HG02759 (cell line): ENCODE measurements at regions not wholly inside any gene's neighbourhood (a gene's known extent, or its start where the extent isn't known, plus 50 kb on each side); places are given as distances from the start of the nearest gene placed in this dataset.

Source experiments
- ATAC-seq: cut with Tn5 transposase; IDR thresholded peaks from one replicate; pipeline ENCODE4 v1.9.1; 2021; ENCODE audit warnings: mild to moderate bottlenecking, moderate library complexity; ENCODE audit not compliant: unreplicated experiment

DNA sequence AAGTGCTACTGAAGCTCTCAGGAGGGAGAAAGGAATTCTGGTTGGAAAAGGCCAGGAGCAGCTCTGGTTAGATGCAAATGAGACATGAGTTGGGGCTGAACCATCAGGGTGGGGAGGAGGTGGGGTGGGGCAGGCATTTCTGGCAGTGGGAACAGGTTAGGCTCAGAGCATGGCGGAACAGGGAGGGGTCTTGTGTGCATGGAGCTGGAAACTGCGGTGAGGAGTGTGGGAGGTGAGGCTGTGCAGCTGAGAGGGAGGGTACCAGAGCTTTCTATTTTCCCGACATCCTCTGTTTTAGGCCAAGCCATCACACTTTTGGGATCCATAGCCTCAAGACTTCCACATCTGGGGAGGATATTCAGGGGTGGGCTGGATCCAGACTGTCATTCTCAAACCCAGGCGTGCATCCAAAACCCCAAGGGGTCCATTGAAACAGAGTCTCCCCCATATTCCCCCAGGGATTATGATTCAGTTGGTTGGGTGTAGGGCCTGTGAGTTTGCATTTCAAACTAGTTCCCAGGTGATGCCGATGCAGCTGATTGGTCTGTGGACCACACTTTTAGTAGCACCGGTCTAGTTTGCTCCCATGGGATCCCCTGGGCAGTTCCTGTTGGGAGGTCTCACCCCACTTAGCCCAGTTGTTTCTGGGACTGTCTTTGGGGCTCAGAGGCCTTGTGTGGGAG, 100.9 kb upstream of the TLE3 start:
- no peak for ATAC-seq

DNA sequence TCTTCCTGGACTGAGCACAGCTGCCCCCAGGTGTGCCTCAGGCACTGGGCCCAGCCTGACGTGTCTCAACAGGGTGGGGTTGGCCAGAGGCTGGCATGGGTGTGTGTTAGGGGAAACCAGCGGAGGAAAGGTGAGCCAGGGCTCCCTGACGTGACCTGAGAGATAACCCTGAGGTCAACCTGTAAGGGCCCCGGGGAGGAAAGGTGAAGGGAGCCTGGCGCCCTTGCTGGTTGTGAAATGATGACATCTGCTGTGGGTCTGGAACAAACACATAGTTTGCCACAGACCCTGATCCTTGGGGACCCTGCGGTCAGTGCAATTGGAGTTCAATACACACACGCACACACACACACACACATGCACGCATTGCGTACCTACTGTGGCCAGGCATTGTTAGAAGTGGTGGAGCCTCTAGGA, 100.2 kb upstream of the TLE3 start:
- ATAC-seq = no peak

DNA sequence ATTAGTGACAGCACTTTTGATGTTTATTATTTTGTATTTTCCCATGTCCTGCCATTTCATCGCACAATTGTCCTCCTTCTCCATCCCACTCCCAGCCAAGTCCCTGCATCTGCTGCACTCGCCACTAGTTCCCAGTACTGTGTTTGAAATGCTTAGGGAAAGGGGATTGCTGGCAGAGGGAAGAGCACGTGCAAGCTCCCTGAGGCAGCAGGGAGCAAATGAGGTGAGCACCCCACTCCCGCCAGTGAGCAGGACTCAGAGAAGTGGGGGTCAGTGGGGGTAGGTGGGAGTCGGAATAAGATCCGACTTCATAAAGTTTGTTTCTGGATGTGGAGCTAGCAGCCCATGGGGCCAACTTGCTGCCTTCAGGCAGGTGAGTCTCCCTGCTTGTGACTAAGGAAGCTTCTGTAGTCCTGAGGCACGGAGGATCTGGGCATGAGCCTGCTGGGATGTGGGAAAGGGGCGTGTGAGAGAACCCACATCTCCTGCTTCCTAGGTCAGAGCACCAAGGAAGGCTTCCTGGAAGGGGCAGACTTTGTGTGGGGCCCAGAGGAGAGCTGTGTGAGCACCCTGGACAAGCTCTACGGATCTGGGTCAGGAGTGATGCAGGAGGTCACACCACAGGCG, 99.7 kb upstream of the TLE3 start:
- no peak for ATAC-seq

DNA sequence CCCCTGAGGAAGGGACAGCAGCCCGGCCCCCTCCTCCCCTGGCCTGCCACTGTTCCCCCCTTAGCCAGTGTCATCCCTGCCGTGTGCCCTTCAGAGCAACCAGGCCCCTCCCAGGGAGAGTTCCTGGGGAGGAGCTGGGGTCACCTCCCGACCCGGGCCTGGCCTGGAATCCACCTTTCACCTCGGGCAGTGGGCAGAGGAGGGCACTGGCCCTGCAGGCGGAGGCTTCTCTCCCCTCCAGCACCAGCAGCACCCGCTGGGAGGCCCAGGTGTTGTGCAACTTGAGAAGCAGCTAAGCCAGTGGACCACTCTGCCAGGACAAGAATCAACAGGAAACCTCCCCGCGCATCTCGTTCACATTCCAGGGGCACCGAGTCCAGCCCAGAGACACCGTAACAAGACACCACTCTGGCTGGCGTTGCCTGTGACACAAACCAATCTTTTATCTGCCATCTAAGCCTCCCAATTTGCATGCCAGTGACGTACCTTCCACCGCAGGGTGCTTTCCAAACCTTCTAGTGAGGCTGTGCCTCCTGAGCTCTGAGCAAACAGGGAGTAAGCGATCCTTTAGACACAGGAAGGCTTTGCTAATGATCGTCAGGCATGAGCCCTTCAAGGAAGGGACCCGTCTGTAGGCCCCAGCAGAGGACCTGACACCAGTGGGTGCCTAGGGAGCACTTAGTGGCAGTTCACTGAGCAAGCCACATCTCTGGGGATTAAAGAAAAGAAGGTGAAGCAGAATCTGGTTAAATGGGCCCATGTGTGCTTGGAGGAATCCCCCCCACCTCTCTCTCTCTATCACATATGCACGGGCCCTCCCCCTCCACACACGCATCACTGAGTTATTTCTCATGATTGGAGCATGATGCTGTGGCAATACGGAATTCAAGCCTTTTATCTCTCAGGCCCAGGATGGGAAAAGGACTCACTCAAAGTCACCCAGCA, 98.9 kb upstream of the TLE3 start:
- ATAC-seq = peak; percentile 86

DNA sequence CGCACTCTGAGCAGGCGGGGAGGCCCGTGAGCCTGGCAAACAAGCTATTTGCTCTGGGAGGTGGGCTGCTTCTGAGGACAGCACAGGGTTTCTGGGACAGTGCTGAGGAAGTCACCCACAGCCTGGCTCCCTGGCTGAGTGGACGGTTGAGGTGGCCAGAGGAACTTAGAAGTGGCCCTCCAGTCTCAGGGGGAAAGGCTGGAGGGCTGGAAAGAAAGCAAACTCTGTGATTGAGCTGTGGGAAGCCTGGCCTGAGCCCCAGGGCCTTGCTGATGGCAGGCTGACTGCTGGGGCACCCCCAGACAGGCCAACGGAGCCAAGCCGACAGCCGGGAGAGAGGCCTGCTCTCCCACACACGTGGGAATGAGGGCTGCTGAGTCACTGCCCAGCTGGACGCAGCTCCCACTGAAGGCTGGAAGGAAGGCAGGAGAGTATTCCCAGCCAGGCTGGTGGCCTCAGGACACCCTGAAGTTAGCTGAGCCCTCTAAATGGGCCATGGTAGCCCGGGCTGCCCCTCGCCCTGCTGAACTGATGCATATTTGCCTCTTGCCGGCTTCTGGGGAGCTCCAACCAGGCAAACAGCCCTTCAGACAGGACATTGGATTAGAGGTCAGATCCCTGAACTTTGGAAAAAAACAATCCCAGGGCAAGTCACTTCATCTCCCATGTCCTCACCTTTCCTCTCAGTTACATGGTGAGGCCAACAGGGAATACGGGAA, 98.0 kb upstream of the TLE3 start:
- no peak for ATAC-seq

DNA sequence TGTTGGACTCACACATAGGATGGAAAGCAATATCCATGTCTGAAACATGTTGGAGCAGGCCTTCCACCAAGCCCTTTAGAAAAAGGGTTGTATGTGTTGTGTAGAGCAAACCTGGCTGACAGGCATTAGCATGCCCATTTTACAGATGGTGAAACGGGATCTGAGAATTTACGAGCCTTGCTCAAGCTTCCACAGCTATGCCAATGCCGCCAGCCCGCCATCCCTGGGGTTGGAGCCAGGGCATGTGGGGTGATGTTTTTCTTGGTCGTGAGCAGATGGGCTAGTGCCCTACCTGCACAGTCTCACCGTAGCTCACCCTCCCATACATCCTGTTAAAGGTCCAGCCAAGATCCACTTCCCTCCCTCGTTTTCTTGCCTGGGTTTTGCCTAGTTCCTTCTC, 97.5 kb upstream of the TLE3 start:
- ATAC-seq = no peak

DNA sequence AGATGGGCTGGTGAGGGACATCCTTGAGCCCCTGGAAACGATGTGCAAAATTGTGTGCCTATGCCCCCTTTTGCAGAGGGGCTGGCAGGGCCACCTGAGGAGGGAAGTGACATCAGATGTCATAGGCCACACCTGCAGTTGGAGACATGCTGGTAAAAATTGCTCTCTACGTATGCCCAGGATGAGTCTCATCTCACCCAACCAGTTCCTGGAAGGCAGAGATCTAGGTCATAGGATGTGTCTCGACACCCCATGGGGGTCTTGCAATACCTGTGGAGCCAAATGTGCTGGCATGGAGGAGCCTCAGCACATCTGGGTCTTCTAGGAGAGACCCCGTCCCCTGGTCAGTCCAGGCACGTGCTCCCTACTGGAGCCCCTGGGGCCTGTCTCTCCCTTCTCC, 96.5 kb upstream of the TLE3 start:
- no peak for ATAC-seq

DNA sequence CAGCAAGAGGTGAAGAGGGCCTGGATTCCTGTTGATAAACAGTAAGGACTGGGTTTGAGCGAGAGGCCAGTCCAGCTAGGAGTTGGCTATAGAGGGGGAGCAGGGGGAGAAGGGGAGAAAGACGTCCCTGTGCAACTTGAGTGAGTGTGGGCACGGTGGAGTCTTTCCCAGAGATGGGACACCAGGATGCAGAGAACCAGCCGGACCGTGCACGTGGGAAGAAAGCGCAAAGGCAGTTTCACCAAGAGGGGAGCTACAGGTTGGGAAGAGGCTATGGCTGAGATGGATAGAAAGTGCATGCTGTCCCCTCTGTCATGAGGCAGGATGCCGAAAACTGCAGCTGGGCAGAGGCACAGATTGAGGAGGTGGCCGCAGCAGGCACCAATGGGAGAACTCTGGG, 96.0 kb upstream of the TLE3 start:
- ATAC-seq = no peak

DNA sequence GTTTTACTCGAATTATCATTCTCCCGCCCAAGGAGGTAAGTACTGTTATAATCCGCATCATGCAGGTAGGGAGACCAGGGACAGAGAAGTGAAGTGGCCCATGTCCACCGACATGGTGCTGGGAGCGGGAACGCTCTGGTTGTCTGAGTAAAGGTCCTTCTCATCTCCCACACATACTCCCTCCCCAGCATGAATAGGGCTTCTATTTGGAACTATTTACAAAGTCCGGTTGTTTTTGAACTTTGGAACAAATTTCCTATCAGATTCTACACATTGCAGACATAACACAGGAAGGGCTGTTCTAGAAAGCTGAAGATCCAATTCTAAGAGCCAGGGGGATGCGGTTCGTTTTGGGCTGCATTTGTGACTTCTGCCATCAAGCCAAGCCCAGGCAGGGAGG, 94.8 kb upstream of the TLE3 start:
- no peak for ATAC-seq

DNA sequence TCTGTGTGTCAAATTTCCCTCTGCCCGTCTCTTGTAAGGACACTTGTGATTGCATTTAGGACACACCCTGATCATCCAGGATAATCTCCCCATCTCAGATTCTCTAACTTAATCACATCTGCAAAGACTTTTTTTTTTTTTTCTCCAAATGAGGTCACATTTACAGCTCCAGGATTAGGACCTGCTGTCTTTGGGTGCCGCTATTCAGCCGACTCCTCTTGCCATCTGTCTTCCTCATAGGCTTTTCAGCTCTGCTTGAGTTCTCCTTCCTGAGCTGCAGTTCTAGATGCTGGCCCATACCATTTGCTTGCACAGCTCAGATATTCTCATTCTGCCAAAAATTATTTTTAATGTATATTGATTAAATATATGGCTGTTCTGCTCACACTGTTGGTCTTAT, 94.3 kb upstream of the TLE3 start:
- ATAC-seq = no peak

DNA sequence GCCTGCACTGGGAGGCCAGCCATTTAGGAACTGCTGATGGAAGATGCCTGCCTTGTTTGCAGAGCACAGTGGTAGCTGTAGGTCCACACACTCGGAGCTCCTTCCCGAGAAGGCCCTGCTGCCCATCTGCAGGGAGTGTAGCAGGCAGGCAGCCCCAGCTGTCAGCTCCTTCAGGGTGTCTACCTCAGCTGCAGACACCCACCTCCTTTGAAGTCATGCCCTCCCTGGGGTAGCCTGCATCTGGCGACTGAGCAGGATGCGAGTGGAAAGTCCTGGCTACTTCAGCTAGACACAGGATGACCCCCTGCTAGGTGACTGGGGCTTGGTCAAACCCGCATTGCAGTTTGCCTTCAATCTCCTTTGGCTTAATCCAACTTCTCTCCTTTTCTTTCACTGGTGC, 93.2 kb upstream of the TLE3 start:
- ATAC-seq = no peak

DNA sequence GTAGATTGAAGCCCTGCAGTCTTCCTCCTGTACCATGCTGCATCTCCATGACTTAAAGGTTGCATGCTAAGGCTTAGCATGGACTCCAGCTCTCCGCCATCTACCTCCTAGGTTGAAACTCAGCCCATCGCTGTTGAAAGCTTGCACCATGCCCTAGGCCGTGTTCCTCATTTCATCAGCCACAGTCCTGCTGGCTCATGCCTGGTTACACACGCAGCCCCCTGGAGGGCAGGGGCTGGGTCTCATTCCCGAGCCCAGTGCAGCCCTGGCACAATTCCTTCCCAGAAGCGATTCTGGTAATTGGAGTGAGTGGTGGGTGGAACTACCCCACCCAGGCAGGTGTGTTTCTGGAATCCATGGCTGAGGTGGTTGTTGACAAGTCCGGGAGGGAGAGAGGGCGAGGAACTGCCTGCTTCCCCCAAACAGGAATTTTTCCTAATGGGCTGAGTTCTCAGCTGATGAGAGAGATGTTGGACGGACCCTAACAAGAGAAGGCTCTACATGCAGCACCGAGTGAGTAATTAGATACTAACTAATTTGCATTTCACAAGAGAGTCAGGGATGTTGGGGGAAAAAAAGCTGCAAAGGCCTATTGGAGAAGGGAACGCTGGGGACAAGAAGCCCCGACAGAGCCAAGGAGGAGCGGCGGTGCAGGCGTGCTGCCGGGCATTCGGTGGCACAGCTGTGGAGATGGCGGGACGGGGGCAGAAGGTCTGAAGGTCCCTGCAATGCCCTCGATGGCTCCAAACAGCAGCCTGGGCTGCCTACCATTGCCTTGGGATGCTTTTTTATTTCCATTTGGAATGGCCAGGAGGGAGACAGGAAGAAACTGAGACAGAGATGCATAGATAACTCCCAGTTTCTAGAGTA, 92.3 kb upstream of the TLE3 start:
- ATAC-seq = no peak

DNA sequence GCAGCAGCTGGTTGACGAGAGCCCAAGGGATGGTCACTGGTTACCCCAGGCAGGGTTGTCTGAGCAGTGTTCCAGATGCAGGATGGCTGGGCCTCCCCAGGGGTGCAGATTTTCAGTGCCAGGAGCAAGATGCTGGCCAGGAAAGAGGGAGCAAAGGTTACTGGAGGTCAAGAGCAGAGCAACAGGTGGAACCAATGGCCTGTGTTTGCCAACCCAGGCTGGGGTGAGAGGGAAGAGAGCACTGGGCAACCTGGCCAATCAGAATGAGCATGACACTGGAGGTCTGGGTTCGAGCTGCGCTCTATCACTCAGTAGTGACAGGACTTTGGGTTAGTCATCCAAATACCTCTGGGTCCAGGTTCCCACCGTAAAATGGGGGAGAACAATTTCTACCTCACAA, 90.6 kb upstream of the TLE3 start:
- no peak for ATAC-seq

DNA sequence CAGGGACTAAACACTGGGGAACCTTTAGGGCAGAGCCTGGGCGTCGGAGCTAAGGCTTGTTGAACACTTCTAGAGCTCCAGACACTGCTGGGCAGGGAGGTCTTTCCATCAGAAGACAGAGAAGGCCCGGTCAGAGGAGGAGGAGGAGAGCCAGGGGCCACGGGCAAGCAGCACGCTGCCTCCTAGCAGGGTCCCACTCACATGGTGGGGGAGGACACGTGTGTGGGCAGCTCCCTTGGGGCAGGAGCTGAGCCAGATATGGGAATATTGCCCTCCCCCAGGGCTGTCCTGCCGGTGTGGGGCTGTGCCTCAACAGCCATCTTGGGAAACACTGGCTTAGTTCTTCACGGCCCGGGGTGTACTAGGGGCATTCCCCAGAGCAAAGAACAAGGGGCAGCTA, 89.6 kb upstream of the TLE3 start:
- ATAC-seq = no peak

DNA sequence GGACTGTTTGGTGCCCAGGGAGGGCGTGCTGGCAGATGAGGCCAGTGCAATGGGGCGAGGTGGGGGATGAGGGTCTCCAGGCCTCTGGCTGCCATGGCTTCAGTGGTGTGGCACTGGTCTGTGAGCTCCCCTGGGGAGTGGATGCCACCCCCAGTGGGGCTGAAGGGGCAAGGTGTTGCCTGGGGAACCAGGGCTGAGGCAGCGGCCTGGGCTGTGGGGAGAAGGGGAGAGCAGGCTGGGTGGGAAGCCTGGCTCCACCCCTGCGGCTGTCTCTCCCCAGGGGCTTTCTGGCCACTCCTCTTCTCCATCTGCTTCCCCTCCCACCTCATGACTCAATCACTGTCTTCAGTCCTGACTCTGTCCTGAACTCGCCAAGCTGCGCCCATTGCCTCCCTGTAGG, 88.4 kb upstream of the TLE3 start:
- ATAC-seq = no peak

DNA sequence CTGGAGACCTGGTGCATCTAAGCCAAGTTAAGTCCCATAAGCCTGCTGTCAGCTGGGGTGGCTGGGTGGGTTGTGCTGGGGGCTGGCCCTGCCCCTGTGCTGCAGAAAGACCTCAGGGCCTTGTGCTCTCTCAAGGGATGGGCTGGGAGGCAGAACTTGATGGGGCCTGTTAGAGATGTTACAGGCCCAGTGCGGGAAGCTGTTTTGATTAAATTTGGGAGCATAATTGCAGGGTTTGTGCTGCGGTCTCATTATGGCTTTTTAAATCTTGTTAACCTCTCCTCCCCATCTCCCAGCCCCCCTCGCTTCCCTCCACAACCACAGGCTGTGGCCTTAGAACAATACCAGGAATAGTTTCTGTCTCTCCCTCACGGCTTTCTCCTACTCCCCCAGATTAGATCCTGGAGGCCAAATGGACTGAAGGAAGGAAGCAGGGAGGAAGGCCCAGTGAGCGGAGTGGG, 87.6 kb upstream of the TLE3 start:
- no peak for ATAC-seq

DNA sequence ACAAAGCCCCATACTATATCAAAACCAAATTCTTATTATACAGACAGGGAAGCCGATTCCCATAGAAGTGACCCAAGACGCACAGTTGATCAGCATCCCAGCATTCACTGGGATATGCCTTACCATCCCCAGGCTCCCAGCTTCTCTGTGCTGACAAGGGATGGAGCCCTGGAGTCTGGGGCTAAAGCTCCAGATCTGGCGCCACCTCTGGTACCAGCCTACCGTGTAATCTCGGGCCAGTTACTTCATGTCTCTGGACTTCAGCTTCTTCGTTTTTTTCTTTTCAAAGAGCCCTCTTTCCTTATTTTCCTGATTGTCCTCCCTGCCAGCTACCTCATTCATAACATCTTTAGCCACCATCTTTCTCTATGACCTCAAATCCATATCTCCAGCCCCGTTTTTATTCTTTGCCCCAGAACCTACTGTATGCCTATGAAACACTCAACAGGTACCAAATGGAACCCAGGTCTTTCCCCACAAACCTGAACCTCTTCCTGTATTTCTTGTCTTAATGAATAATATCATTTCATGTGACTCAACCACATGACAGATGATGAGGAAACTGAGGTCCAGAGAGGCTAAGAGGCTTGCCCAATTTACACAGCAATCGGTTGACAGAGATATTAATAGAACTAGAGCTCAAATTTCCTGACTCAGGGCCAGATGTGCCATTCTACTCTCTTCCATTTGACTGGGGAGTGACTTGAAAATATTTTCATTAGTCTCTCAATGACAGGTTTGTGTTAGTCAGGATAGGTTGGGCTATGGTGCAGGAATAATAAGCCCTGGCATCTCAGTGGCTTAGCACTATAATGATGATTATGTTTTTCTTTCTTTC, 85.4 kb upstream of the TLE3 start:
- ATAC-seq = no peak

DNA sequence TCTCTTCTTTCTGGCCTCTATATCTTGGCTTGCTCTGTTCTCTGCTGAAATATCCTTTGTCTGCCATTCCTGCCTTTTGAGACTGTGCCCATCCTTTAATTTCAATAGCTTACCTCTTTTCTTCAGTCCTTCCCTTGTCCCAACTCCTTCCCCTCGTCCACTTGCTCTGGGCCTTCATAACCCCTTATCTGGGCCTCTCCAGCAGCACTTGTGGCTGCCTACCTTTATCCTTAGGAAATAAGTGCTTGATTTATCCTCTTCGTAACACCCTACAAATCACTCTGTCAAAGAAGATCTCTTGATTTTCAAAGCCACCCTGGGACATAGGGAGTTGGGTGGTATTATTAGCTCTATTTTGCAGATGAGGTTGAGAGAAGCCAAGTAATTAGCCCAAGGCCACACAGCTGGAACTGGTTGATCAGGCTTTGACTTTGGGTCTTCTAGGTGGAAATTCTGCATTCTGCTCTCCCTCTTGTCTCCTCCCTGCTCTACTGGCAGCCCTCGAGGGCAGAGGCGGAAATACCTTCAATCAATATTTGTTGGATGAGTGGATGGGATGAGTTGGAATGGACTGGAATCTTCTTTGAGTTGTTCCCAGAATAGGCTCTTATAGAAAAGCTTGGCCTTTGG, 84.0 kb upstream of the TLE3 start:
- ATAC-seq = no peak
